RPMI8226 (cell line): ENCODE measurements at regions not wholly inside any gene's neighbourhood (a gene's known extent, or its start where the extent isn't known, plus 50 kb on each side); places are given as distances from the start of the nearest gene placed in this dataset.
"Not testable (repeated sequence)": the region's sequence is repeated elsewhere in the genome, so short reads cannot be mapped to it uniquely, and the experiment has no call there.

Source experiments
- DNase-seq: peaks from one replicate; pipeline ENCODE4 v3.0.0-alpha.2; 2015

DNA sequence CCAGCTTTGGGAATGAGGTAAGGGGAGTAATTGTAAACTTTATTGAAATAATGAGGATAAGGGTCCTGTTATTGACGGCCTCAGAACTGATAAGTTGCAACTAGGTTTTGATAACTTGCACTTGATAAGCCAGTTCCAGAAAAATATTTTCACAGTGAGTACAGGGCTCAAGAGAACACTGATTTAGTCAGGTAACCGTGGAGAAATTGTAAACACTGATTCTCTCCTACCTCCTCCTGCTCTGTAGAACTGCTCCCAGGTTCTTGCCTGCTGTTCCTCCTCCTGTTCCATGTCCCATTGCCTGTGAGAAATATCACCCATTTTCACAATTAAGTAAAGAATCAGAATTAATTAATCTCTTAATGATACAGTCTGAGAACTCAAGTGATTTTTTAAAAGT is 55.0 kb upstream of the CXXC4 start:
- DNase-seq, result no peak

GRCh38 chr4:104559502-104559901 is 64.8 kb upstream of the CXXC4 start:
- DNase-seq, result no peak

DNA sequence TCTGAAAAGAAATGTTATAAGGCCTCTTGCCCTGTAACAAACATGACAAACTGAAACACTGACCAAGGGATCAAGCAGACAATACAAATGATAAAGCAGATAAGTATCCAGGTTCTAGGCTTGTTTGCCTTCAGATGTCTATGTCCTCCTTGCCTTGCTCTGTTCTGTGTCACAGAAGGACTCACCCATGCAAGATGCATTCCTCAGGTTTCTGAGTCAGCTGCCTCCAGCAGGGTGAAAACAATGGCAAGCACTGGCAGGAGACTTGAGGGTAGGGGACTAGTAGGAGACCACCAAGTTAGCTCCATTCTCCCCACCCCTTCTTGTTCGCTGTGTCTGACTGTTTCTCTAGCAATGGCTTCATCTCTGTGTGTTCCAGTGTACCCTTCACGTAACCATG is 76.6 kb upstream of the CXXC4 start:
- DNase-seq, result no peak

DNA sequence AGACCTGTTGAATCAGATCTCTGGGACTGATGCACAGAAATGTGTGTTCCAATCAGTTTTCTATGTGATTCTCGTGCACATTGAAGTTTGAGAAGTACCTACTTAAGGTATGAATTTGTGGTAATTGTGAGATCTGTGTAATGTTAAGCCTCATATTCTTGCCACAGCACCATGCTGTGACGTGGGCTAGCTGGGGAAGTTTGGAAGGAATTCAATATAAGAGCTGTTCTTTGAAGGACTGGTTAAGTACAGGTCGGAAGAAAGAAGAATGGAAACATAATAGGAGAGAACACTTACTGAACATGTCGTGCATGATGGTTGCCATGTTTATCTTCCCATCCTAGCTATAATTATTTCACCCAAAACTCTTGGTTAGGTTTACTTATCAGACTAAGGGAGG is 79.7 kb upstream of the CXXC4 start:
- DNase-seq, result no peak

DNA sequence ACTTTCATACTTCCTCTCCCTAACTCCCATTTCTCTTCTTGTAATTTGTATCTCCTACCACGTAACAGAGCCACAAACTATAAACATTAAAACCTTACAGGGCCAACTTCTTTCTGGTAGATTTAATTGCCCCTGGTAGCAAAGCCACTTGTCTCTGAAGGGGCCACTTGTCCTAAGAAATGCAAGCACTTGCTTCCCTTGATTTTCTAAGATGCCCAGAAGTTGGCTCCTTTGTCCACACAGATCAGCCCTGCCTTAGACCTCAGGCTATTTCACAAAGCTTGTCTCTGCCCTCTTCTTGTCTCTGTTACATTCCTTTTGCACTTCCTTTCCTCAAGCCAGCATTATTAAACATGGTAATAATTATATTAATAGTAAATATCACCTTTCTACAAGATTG is 80.6 kb upstream of the CXXC4 start:
- no peak for DNase-seq

GRCh38 chr4:104577405-104577804 is 82.7 kb upstream of the CXXC4 start:
- no peak for DNase-seq

DNA sequence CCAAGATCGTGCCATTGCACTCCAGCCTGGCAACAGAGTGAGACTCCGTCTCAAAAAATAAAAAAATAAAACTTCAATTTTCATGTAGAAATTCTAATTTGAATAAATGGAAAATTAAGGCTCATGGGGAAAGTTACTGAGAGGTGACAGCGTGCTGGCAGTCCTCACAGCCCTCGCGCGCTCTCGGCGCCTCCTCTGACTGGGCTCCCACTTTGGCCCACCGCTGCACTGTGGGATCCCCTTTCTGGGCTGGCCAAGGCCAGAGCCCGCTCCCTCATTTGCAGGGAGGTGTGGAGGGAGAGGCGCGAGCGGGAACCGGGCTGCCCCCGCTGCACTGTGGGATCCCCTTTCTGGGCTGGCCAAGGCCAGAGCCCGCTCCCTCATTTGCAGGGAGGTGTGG is 86.8 kb upstream of the CXXC4 start:
- DNase-seq, result not testable (repeated sequence)

- not testable (repeated sequence) for DNase-seq
Observed at GRCh38 chr4:104582056-104582455, 87.4 kb upstream of the CXXC4 start.

- DNase-seq, result no peak
Observed at GRCh38 chr4:104589264-104589868, 94.7 kb upstream of the CXXC4 start.

- DNase-seq, result no peak
Observed at GRCh38 chr4:104591510-104591911, 96.8 kb upstream of the CXXC4 start.

DNA sequence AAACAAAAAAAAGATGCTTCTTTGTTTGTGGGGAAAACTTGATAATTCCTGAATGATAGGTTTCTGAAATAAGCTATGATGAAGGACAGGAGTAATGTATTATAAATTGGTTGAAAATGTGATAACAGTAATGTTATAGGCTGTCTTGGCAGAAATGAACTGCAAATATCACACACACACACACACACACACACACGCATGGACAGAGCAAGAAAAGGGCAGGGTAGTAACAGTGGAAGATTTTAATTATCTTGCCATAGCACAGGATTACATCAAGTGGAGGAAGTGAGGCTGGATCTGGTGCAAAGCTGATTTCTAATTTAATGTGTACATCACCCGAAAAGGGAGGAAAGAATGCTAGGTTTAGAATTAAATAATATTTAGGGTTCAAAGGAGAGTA is 97.5 kb upstream of the CXXC4 start:
- no peak for DNase-seq

DNA sequence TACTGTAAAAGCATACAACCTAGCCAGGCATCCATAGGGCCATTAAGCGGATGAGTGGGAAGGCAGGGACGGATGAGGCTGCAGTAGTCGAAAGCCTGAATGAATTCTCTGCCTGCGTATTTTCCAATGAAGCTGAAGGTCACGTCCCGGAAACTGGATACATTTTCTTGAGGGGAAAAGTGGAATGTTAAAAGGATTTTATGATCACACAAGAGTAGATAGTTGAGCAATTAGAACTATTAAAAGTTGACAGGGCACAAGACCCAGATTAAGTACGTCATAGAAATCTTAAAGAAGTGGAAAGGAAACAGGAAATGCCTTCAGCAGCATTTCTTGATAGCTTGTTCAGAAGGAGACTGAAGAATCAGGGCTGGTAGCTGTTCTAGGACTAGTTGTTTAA is 98.3 kb upstream of the CXXC4 start:
- DNase-seq, result no peak

DNA sequence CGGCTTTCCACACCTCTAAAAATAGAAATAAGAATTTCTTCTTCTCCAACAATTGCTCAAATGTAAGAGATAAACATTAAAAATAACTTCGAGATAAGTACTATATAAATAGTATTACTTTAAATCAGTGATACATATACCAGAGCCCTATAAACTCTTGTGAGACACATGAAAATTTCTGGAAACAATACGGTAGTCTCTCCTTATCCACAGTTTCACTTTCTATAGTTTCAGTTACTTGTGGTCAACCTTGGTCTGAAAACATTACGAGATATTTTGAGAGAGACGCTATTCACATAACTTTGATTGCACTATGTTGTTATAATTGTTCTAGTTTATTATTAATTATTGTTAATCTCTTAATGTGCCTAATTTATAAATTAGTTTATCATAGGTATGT is 101.5 kb upstream of the CXXC4 start:
- DNase-seq, result no peak

GRCh38 chr4:104615496-104615895 is 120.8 kb upstream of the CXXC4 start:
- DNase-seq, result no peak

GRCh38 chr4:104615926-104616325 is 121.2 kb upstream of the CXXC4 start:
- DNase-seq, result no peak

- no peak for DNase-seq
Observed at GRCh38 chr4:104616401-104616820, 121.7 kb upstream of the CXXC4 start.

GRCh38 chr4:104625706-104626105 is 131.0 kb upstream of the CXXC4 start:
- DNase-seq, result no peak

DNA sequence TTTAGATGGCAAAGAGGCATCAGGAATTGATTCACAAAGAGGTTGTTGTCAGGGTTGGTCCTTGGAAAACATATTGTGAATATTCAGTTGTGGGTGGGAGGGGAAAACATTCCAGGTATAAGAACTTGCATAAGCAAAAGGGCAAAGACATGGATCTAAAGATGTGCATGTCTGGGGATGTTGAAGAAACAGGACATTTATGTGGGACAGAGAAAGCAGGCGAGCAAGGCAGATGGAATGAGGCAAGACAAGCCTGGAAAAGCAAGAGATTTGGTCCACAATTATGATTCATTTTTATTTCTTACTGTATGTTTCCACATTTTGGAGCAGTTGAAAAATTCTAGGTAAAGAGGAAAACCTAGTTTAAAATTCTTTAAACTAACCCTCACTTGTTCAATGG is 134.9 kb upstream of the CXXC4 start:
- no peak for DNase-seq

DNA sequence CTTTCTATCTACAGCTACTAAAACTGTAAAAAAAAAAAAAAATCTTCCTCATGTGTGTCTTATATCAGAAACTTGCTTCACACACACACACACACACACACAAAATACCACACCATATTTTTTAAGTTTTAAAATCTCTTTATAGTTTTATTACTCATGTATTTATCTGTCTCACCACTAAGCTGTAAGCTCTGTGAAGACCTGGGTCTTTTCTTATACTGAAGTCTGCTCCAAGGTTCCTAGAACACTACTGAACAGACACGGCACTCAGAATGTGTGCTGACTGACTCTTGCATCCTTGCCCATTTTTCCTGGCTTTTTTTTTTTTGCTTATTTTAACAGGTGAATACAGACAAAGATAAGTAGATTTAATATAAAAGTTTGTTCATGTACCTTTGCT is 135.6 kb upstream of the CXXC4 start:
- no peak for DNase-seq

- no peak for DNase-seq
Observed at GRCh38 chr4:104631000-104631399, 136.3 kb upstream of the CXXC4 start.

DNA sequence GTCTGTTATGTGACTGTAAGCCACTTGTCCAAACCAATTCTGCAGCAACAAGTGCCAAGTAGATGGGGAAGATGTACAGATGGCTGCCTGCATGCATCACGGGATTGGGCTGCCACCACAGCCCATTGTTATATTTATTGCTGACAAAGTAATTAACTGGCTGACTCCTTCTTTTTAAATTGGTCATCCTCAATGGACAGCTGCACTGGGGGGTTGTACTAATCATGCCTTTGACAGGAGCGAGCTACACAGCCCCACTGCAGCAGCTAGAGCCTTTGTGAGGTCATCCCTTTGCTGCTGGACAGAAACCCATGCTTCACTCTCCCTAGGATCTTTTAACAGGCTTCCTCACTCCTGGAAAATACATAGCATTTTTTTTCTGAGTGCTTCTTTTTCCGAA is 146.7 kb upstream of the CXXC4 start:
- no peak for DNase-seq

DNA sequence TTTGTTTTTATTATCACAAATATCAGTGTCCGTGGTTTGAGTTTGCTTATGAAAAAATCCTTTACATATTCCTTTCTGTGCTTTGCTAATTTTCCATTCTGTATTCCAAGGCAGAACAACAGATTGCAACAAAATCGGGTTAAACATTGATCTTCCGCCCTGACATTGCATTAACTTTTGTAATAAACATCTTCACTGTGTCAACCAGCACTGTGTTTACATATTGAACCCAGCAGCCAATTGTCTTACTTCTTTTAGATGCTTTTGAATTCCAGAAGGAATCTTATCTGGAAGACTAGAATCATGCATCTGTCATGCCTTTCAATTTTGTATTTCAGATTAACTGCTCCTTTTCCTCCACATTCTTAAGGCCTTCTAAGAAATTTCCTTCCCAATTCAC is 147.8 kb upstream of the CXXC4 start:
- DNase-seq, result no peak

DNA sequence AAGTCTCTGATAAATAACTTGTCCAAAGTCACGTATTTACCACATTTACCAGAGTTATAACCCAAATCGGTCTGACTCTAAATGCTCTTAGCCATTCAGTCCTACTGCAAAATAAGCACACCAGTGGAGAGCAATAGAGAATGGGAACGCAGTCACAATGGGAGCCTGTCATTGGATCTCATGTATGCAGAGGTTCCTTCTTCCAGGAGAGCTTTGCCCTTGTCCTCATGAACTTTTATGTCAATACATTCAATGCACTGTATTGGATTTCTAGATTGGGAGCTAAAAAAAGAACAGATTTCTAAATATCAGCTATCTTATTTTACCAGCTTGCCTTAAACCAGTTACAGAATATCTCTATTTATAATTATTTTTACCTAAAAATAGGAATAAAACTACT is 149.1 kb upstream of the CXXC4 start:
- DNase-seq, result no peak

DNA sequence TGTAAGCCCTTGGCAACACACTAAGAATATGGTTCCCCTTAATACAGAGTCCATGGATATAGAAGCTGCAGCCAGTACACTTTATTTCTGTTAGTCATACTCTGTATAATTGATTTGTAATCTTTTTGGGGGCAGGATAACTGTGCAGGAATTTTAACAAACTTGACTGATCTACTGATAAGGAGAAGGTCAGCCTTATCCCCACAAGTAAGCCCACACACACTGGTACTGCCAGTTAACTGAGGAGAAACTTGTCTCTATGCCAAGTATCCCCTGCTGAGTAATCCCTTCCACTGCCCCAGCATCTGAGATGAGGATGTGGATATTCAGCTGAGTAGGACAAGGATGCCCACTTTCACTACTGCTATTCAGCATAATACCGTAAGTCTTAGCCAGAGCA is 154.9 kb upstream of the CXXC4 start:
- no peak for DNase-seq

DNA sequence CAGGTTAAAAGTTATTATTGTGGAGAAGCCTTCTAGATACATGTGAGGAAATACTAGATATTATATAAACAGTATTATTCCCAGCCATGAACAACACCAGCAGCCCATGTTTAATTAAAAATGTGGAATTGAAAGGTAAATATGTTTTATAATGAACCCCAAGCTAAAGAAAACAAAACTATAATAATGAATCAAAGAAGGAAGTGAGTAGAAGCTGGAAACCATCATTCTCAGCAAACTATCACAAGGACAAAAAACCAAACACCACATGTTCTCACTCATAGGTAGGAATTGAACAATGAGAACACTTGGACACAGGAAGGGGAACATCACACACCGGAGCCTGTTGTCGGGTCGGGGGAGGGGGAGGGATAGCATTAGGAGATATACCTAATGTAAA is 167.6 kb upstream of the CXXC4 start:
- not testable (repeated sequence) for DNase-seq

- DNase-seq, result peak; percentile 3
Observed at GRCh38 chr4:104677116-104677515, 182.4 kb upstream of the CXXC4 start.
